Subcutaneous abdominal adipose tissue (tissue), 5 donors: ENCODE measurements at regions not wholly inside any gene's neighbourhood (a gene's known extent, or its start where the extent isn't known, plus 50 kb on each side); places are given as distances from the start of the nearest gene placed in this dataset.
A peak's percentile ranks its signal among the peaks of the same experiment; 100 is the strongest.

ENCODE experiments used
- H3K27ac ChIP-seq: one replicate; pipeline ENCODE4 v1.7.0; 2013; ENCODE audit warnings: low read depth, mild to moderate bottlenecking, inconsistent platforms, low read length, moderate library complexity
- H3K27me3 ChIP-seq, 5 donors: one replicate each; pipeline ENCODE4 v1.7.0; 2013; ENCODE audit warnings: low read length in 5 of 5, inconsistent platforms in 1 of 5; ENCODE audit not compliant: control insufficient read depth in 5 of 5, insufficient read depth in 4 of 5
- H3K36me3 ChIP-seq, 5 donors: one replicate each; pipeline ENCODE4 v1.7.0; 2013; ENCODE audit warnings: low read length in 5 of 5; ENCODE audit not compliant: control insufficient read depth in 5 of 5, insufficient read depth in 5 of 5
- H3K4me1 ChIP-seq, 5 donors: one replicate each; pipeline ENCODE4 v1.7.0; 2013; ENCODE audit warnings: low read length in 5 of 5, mild to moderate bottlenecking in 3 of 5, moderate library complexity in 1 of 5; ENCODE audit not compliant: control insufficient read depth in 5 of 5, insufficient read depth in 5 of 5
- H3K4me3 ChIP-seq, 5 donors: one replicate each; pipeline ENCODE4 v1.7.0; 2013; ENCODE audit warnings: low read length in 5 of 5, low read depth in 1 of 5
- H3K9ac ChIP-seq, 5 donors: one replicate each; pipeline ENCODE4 v1.7.0; 2013; ENCODE audit warnings: low read length in 5 of 5, mild to moderate bottlenecking in 4 of 5, moderate library complexity in 3 of 5
- H3K9me3 ChIP-seq, 5 donors: one replicate each; pipeline ENCODE4 v1.7.0; 2013; ENCODE audit warnings: low read length in 5 of 5; ENCODE audit not compliant: control insufficient read depth in 5 of 5
- donor health status: healthy.
- donor health status: healthy.
- donor health status: healthy.
- donor health status: healthy.
- donor health status: healthy.

DNA sequence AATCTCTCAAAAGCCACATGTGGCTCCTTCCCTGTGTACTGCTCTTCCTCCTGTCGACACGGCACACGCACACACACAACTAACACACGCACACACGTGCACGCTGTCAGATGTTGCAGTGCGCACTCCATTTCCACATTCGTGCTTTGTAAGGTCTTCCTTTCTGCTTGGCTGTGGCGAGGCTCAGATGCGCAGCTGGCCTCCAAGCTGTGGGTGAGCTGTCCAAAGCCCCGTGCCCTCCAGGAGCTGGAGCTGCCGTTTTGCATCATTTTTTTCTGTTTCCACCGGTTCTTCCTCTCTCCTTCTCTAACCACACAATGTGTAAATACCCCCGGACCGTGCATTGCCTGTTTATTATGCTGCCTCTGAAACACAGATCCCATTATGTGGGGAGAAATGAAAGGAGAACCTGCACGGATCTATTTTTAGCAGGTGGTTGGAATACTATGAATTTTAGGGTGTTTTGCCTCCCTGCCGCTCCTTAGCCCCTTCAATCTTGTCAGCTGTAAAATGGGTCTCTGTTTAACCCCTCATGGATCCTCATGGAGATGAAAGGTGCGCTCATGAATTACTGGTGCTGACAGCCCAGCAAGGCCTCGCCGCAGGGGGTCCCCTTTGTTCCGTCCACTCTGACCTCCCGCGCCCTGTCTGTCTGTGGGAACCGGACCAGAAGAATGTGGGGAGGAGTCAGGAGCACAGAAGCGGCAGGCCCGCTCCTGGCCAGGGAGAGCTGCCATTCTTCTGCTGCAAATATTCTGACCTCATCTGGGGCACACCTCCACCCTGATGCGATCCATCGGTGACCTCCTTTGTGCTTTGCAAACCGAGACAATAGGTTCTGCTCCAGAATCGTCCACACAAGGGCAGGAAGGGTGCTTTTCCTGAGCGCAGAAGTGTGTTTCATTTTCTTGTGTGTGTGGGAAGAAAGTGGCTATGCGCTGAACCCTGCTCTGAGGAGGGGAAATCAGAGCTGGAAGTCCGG, 137.7 kb downstream of the SOX1 start:
- Histone ChIP-seq H3K4me1 (peaks cover 1 to 23% (median 21%) of the 10 kb centered on the region in 5 donors), H3K9ac (no peak overlapping the region), H3K9me3 (no peaks in the 10 kb centered on the region), H3K27me3 (peaks cover 0 to 29% (median 2%) of the 10 kb centered on the region in 5 donors), H3K4me3 (peak overlapping the region; percentile 39 to 61 (median 59)), H3K27ac (peak overlapping the region; percentile 35), H3K36me3 (no peaks in the 10 kb centered on the region)

DNA sequence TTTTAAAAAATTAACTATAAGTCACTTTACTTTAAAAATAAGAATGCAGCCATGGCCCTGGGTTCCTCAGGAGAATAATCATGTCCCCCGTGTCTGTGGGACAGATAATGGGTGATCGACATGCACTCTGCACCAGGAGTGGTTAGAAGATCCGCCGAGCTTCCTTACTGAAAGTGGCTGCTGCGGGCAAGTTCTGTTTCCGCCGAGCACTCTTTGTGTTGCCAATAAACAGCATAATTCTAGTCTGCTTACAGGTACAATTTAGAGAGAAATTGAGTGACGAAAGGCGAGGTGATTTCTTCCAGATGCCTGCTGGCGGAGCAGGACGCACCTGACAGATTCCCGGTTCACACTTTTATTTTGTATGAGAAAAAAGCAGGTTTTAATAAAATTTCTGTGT, 139.0 kb downstream of the SOX1 start:
- Histone ChIP-seq H3K9me3 (no peaks in the 10 kb centered on the region), H3K4me3 (no peak overlapping the region), H3K9ac (peak overlapping the region in 1 of 5 donors; percentile 2), H3K36me3 (no peaks in the 10 kb centered on the region), H3K27me3 (peaks cover 0 to 29% (median 2%) of the 10 kb centered on the region in 5 donors), H3K4me1 (peaks cover 1 to 23% (median 21%) of the 10 kb centered on the region in 5 donors), H3K27ac (peak overlapping the region; percentile 35)

DNA sequence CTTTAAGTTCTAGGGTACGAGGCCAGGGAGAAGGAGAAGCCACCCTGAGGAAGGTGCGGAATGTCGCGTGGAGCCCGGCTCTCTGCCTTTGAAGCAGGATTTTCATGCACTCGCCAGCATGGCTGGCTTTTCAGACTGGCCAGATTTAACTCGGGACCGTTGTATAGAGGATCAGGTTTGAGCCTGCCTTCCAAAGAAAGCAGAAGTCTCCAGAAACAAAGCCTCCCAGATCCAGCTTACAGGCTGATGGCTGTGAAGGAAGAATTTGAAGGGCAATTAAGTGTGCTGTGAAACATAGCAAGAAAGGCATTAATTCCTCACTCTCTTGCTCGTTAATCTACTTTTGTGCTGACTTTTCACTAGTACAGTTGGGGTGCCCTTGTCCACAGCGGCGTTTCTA, 140.2 kb downstream of the SOX1 start:
- Histone ChIP-seq H3K4me1 (peaks cover 1 to 23% (median 21%) of the 10 kb centered on the region in 5 donors), H3K9me3 (no peaks in the 10 kb centered on the region), H3K36me3 (no peaks in the 10 kb centered on the region), H3K9ac (no peak overlapping the region), H3K4me3 (no peak overlapping the region), H3K27me3 (peaks cover 0 to 25% (median 2%) of the 10 kb centered on the region in 5 donors), H3K27ac (no peak overlapping the region)

DNA sequence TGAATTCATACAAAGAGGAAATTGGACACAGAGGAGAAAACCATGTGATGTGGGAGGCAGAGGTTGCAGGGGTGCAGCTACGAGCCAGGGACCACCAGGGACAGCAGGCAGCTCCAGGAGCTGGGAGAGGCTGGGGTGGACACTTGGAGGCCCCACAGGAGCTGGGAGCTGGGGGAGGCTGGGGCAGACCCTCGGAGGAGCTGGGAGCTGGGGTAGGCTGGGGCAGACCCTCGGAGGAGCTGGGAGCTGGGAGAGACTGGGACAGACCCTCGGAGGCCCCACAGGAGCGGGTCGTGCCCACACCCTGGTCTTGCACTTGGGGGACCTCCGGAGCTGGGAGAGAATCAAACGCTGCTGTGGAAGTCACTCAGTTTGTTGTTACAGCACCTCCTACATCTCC, 141.7 kb downstream of the SOX1 start:
- Histone ChIP-seq H3K36me3 (no peaks in the 10 kb centered on the region), H3K27me3 (peaks cover 0 to 21% (median 2%) of the 10 kb centered on the region in 5 donors), H3K9ac (no peak overlapping the region), H3K9me3 (no peaks in the 10 kb centered on the region), H3K27ac (no peak overlapping the region), H3K4me3 (no peak overlapping the region), H3K4me1 (peaks cover 1 to 23% (median 21%) of the 10 kb centered on the region in 5 donors)

DNA sequence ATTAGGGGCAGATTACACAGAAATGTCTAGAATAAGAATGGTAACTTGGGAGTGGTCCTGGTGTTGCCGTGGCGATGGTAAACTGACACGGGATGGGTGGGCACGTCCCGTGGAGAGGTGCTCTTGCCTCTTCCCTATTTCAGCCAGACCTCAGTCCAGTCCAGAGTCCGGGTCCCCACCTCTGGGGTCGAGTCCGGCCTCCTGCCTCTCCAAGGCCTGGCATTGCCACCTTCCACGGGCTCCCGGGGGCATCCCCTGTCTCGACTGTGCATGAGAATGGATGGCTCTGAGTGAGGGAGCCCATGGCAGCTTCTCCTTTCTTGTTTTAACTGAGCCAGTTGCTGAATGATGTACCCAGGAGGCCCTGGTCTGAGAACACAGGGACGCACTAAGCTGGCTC, 142.3 kb downstream of the SOX1 start:
- Histone ChIP-seq H3K9ac (no peak overlapping the region), H3K4me3 (no peak overlapping the region), H3K4me1 (peaks cover 1 to 19% (median 17%) of the 10 kb centered on the region in 5 donors), H3K27me3 (peaks cover 0 to 21% (median 0%) of the 10 kb centered on the region in 5 donors), H3K27ac (no peak overlapping the region), H3K36me3 (no peaks in the 10 kb centered on the region), H3K9me3 (no peaks in the 10 kb centered on the region)

DNA sequence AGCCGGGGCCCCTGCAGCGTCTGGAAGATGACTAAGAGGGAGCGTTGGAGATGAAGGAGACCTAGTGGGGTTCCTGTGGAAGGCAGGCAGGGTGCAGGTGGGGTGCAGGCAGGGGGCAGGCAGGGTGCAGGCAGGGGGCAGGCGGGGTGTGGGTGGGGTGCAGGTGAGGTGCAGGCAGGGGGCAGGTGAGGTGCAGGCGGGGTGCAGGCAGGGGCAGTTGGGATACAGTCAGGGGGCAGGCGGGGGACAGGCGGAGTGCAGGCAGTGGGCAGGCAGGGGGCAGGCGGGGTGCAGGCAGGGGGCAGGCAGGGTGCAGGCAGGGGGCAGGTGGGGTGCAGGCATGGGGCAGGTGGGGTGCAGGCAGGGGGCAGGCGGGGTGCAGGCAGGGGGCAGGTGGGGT, 142.8 kb downstream of the SOX1 start:
- H3K9me3 ChIP-seq = no peaks in the 10 kb centered on the region
- H3K36me3 ChIP-seq = no peaks in the 10 kb centered on the region
- H3K27me3 ChIP-seq = peaks cover 0 to 21% (median 0%) of the 10 kb centered on the region in 5 donors
- no peak overlapping the region for H3K27ac ChIP-seq
- H3K4me3 ChIP-seq = no peak overlapping the region
- H3K4me1 ChIP-seq = peaks cover 1 to 14% (median 12%) of the 10 kb centered on the region in 5 donors
- H3K9ac ChIP-seq = no peak overlapping the region

DNA sequence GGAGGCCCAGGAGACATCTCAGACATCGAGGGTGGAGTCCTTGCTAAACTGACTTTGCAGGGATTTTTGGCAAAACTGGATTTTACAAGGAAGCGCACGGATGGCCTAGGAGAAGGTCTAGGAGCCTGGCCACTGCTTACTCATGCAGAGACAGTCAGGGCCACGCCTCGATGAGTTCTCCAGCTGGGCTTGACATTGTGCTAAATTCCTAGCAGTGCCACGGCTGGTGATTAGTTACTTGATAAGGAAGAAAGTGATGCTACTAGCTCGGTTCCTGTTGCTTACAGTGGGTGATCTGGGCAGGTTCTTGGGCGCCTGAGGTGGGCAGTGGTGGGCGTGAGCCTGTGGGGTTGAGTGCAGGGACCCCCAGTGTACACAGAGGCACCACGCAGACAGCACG, 143.4 kb downstream of the SOX1 start:
- H3K4me1 ChIP-seq = peaks cover 0 to 8% (median 6%) of the 10 kb centered on the region in 5 donors
- H3K27ac ChIP-seq = no peak overlapping the region
- H3K4me3 ChIP-seq = no peak overlapping the region
- H3K9me3 ChIP-seq = no peaks in the 10 kb centered on the region
- no peaks in the 10 kb centered on the region for H3K36me3 ChIP-seq
- H3K27me3 ChIP-seq = peaks cover 0 to 14% (median 0%) of the 10 kb centered on the region in 5 donors
- H3K9ac ChIP-seq = no peak overlapping the region

DNA sequence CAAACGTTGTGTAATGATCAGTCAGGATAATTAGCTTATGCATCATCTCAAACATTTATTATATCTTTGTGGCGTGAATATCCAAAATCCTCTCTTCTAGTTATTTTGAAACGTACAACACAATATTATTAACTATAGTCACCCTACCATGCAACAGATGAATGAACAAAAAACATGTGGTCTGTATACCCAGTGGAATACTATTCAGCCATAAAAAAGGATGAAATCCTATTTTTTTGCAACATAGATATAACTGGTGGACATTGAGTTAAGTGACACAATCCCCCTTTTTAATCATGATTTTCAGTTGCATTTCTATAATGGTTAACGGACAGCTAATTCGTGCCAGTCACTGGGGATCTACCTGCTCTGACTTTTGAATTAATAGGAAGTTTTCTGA, 145.6 kb downstream of the SOX1 start:
- Histone ChIP-seq H3K27me3 (peaks cover 0 to 3% (median 0%) of the 10 kb centered on the region in 5 donors), H3K4me3 (no peak overlapping the region)

DNA sequence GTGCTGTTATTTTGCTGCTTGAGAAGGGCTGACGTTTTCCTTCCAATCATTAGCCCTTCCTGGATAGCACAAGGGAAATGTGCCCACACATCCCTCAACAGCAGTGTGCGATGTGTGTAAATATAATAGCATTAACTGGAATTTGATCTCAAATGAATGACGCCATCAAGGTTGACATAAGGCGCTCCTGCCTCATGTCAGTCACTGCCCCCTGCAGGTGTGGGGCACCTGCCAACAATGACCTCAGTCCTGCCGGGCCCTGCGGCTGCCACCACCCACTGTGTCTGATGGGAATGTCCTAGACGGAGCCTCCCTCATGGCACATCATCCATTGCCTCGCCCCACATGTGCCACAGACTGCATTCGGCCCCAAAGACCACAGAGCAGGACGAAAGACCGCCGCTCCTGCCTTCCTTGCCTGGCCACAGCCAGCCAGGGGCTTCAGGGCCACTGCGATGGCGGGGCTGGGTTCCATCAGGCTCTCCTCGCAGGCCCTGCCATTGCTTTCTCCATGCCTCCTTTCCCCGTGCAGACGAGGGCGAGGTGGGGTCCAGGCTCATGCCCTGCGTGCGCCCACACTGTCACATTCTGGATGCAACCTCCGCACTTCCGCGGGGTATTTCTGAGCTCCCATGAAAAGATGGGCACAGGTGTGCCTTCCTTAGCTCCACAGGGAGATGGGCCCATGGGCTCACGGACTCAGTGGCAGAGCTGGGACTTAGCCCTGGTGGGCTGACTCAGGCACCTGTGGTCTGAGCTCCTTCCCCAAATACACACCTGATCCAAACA, 146.7 kb downstream of the SOX1 start:
- Histone ChIP-seq H3K9ac (no peak overlapping the region), H3K4me3 (no peak overlapping the region), H3K9me3 (no peaks in the 10 kb centered on the region), H3K36me3 (no peaks in the 10 kb centered on the region), H3K4me1 (peaks cover 0 to 18% (median 14%) of the 10 kb centered on the region in 5 donors), H3K27me3 (no peaks in the 10 kb centered on the region), H3K27ac (no peak overlapping the region)

More for the DNA sequence above, 145.6 kb downstream of the SOX1 start:
- Histone ChIP-seq H3K9me3 (no peaks in the 10 kb centered on the region), H3K36me3 (no peaks in the 10 kb centered on the region), H3K9ac (no peak overlapping the region), H3K4me1 (peaks cover 0 to 6% (median 5%) of the 10 kb centered on the region in 5 donors), H3K27ac (no peak overlapping the region)
